ENCODE measurements at regions not wholly inside any gene's neighbourhood (a gene's known extent, or its start where the extent isn't known, plus 50 kb on each side); places are given as distances from the start of the nearest gene placed in this dataset.
"Not testable (repeated sequence)": the region's sequence is repeated elsewhere in the genome, so short reads cannot be mapped to it uniquely, and the experiment has no call there.

DNA sequence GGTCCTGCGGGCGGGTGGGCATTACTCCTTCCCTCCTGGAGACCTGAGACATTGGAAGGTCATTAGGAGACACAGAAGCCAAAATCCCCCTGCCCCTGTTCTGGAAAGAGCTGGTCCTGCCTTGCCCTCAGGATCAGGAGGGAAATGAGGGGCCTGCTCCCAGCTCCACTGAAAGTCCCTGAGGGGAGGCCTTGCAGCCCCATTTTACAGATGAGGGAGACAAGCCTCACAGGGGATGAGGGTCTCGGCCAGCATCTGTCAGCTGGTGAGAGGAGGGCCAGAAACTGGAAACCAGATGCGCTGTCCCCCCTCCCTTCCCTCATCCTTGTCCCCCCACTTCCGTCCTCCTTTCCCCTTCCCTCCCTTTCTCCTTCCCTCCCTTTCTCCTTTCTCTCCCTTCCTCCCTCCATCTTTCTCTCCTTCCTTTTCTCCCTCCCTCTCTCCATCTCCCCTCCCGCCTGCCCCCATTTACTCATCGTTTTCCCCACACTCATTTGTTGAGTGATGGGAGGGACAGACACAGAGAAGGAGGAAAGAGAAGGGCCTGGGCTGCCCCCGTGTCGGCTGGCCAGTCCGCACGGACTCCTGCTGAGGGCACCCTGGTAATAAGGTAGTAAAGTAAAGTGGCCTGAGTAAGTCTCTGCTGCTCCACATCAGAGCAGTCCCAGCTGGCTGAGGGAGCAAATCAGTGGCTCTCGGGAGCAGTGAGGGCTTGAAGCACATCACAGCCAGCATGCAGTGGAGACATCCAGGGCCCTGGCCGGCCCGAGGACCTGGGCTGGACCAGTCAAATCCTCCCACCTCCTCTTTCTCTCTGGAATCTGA lies 112.4 kb upstream of the ALDH1A3 start:
- peak; percentile 5 for DNase-seq (ENCODE audit: low spot score)

GRCh38 chr15:100768501-100768931 lies 111.1 kb upstream of the ALDH1A3 start:
- peak; percentile 5 for DNase-seq (ENCODE audit: low spot score)

- DNase-seq (ENCODE audit: low spot score) = peak; percentile 2
These were observed 110.3 kb upstream of the ALDH1A3 start for GRCh38 chr15:100769043-100769974.

- DNase-seq (ENCODE audit: low spot score) = peak; percentile 4
These were observed 109.7 kb upstream of the ALDH1A3 start for GRCh38 chr15:100769975-100770340.

DNA sequence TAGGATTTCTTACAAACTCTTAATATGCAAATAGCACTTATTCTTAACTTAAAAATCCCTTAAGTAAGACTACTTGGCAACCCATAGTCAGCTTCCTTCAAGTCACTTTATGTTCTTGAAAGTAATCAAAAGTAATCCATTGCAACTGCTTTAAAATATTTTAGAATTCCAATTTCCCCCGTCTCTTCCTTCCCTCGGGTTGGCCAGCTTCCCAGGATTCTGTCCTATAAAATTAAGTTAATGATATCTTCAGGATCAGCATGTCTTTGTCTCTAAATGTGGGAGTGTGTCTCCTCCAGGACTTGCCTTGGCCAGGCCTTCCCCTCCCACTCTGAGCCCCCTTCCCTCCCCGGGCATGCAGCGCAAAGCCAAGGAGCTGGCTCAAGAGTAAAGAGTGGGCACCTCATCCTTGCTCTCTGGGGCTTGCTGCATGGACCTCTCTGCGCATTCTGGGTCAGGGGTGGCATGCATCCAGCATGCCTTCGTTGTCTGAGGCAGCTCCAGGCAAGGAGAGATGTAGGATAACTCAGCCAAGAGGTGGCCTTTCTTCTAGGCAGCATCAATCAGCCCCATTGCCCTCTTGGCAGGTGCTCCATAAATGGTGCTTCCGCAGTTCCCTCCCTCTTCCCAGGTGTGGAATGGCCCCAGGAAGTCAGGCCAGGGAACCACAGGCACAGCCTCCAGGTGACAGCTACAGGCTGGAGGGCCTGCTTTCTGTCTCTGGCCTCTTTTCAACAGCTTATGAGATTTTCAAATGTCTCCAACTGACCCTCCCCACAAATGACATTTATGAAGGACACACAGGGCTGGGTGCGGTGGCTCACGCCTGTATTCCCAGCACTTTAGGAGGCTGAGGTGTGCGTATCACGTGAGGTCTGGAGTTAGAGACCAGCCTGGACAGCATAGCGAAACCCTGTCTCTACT lies 108.7 kb upstream of the ALDH1A3 start:
- peak; percentile 3 for DNase-seq (ENCODE audit: low spot score)

DNA sequence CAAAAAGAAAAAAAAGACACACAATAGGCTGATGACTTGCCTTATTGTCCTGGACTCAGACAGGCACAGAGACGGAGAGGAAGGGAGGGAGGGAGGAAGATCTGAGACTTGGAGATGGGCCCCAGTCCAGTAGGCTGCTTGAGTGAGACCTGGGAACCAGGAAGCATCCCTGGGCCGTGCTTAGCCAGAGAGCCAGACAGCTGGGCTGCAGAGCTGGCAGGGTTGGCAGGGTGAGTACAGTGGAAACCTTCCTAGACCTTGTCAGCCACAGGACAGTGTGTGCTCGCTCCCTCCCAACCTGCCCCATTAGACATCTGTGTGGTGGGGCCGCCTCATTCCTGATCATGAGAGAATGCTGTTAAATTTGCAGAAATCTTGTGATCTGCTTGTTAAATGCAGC lies 107.9 kb upstream of the ALDH1A3 start:
- DNase-seq (ENCODE audit: low spot score) = peak; percentile 10

- DNase-seq (ENCODE audit: low spot score) = no peak
These were observed 107.2 kb upstream of the ALDH1A3 start for GRCh38 chr15:100772478-100772877.

GRCh38 chr15:100772892-100773520 lies 106.6 kb upstream of the ALDH1A3 start:
- DNase-seq (ENCODE audit: low spot score) = no peak

- not testable (repeated sequence) for DNase-seq (ENCODE audit: low spot score)
These were observed 105.6 kb upstream of the ALDH1A3 start for GRCh38 chr15:100774044-100774443.

DNA sequence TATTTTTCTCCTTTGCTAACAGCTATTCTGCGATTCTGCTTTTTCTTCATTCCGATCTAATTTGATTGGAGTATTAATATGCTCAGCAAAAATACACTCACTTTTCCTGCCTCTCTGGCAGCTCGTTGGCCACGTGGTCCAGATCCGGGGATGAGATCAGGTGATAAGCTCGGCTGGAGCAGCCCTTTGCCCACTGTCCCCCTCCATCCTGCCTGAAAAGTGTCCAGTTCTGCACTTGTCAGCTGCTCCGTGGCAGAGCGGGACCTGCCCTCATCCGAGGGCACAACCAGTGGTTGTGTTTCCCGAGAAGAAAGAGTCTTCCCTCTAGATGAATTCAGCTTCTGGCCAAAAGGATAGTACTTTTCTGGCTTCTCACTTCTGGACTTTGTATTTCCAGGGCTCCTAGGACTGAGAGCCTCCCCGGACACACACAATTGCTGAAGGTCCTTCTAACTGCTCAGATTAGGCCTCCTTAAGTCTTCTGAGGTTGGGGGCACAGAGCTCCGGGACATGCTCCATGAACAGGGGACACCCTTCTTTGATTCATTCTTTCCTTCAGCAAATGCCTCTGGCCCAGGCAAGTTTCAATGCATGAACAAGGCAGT lies 103.9 kb upstream of the ALDH1A3 start:
- no peak for DNase-seq (ENCODE audit: low spot score)

DNA sequence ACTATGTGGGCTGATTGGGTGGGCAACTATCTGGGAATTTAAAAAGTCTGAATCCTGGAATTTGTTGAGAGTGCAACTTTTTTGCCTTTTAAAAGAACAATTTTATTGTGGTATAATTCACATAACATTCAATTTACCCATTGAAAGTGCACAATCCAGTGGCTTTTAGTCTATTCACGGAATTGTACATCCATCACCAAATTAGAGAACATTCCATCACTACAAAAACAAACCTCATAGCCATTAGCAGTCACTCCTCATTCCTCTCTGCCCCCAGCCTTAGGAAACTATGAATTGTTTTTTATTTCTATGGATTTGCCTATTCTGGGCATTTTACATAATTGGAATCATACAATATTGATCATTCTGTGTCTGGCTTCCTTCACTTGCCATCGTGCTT lies 101.8 kb upstream of the ALDH1A3 start:
- DNase-seq (ENCODE audit: low spot score) = no peak

DNA sequence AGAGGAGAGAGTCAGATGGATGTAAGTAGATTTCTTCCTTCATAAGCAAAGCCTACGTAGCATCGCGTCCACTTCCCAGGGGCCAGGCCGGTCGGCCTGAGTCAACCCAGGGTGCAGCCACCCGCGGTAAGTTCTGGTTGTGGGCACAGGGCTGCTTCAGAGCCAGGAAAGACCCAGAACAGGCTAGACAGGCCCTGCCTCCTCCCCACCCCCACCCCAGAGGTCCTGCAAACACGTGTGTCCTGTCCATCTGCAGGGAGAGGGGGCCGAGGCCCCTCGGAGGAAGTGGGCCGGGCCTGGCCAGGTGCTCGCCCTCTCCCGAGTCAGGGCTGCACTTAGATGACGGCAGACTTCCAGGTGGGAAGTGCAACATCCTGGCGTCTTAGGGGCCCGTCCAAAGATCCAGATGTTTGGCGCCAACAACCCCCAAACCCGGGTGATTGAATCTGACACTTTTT lies 100.8 kb upstream of the ALDH1A3 start:
- DNase-seq (ENCODE audit: low spot score) = no peak

GRCh38 chr15:100779331-100780207 lies 100.1 kb upstream of the ALDH1A3 start:
- no peak for DNase-seq (ENCODE audit: low spot score)

- DNase-seq (ENCODE audit: low spot score) = no peak
These were observed 99.3 kb upstream of the ALDH1A3 start for GRCh38 chr15:100780208-100780800.

GRCh38 chr15:100781061-100781960 lies 98.3 kb upstream of the ALDH1A3 start:
- no peak for DNase-seq (ENCODE audit: low spot score)

GRCh38 chr15:100781961-100782530 lies 97.6 kb upstream of the ALDH1A3 start:
- DNase-seq (ENCODE audit: low spot score) = no peak

GRCh38 chr15:100783291-100783690 lies 96.3 kb upstream of the ALDH1A3 start:
- DNase-seq (ENCODE audit: low spot score) = no peak

Measured in GM03348 (cell line).